Embryonic facial prominence (tissue), 1 donor: ENCODE measurements at regions not wholly inside any gene's neighbourhood (a gene's known extent, or its start where the extent isn't known, plus 50 kb on each side); places are given as distances from the start of the nearest gene placed in this dataset.
A peak's percentile ranks its signal among the peaks of the same experiment; 100 is the strongest.

Experiments
- DNase-seq: peaks from one replicate; pipeline ENCODE4 v3.0.0-alpha.2; 2016; ENCODE audit errors: extremely low spot score

DNA sequence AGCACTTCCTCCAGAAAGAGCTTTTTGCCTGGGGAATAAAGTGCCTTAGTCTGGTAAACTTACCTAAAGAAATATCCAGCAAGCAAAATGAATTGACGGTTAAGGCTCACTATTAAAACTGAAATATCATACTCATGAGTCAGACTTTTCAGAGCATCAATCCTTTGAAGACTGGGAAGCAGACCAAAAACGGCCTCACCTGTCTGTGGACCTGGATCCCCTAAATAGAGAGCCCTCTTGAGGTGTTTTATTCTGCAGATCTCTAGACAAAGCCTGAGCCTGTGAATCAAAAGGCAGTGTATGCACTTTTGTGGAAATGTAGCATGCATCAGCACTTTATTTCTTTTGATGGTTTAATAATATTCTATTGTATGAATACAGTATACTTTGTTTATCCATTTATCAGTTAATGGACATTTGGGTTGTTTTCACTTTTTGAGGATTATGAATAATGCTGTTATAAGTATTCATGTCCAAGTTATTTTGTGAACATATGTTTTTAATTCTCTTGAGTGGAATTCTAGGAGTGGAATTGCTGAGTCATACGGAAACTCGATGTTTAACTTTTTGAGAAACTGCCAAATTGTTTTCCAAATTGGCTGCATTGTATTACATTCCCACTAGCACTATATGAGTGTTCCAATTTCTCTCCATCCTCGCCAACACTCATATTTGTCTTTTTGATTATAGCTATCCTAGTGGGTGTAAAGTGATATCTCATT is 449.0 kb upstream of the IGFBP3 start:
- DNase-seq = peak; percentile 79

DNA sequence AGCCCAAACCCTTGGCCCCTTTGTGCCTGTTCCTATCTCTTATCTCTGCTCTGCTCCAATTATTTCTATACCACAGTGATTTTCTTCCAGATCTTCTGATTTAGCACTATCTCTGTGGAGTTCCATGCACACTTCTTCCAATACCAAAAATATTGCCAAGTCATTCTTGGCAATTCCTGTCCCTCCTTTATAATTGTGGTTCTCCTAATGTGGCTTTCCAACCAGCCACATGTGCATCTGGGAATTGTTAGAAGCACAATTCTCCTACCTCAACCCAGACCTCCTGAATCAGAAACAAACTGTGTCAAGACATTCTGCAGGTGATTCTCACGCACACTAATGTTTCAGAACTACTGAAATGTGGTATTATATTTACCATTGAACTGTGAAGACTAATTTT is 447.8 kb upstream of the IGFBP3 start:
- DNase-seq = no peak

DNA sequence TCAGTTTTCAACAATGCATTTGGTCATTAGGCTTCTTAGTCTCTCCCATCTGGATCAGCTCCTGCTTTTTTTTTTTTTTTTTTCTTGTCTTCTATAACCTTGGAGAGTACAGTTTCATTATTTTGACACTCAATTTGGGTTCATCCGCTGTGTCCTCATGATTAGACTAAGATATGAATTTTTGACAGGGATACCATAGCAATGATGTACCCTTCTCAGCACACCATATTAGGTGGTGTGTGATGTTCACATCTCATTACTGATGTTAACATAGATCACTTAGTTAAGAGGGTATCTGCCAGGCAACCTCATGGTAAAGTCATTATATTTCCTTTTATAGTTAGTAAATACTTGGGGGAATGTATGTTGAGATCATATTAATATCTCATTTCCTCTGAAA is 445.5 kb upstream of the IGFBP3 start:
- no peak for DNase-seq

DNA sequence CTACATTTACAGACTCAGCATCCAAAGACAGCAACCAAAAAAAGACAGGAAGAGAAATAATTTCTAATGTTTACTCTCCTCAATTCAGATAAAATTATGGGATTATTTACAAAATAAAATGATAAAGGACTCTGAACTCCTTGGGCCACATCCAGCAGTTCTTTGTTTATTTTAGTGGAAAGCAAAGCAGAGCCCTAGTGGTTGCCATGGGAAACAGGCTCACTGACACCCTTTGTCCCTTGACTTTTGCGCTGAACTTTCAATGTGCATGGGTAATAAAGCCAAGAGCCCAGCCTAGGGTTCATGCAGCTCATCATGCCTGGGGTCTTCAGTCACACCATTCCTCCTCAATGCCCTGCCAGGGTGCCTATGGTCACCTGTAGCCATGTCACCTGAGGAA is 442.6 kb upstream of the IGFBP3 start:
- no peak for DNase-seq

DNA sequence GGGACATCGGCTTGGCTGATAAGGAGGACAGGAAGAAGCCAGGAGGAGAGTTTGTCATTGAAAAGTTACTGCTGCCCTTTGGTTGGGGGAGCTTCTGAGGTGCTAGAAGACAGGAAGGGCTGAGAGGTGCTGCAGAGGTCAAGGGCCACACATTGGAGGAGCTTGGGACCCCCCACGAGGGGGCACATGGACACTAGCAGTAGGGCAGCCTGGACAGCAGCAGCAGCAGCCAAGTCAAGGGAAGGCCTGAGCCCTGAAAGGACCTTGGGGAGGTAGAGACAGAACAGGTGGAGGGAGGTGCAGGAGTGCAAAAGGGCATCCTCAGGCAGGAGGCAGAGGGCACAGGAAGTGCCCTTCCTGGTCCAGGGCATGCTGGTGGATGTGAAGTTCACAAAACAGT is 439.7 kb upstream of the IGFBP3 start:
- DNase-seq = no peak

DNA sequence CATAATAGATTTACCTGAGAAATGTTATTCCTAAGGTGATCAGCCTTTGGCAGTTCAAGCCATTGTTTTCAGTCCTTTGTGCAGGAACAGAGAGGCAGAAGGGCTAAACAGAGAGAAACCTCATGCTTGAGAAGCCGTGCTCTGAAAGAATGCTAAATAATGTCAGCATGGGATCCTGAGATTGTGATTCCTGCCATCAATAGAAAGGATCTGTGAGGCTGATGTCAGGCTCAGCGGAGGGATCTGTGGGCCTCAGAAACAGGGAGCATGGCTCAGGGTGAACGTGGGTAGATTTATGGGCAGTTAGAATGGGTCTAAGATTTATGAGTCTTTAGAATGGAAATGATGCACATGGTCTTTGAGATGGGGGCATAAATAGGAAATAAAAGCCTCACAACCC is 439.2 kb upstream of the IGFBP3 start:
- no peak for DNase-seq

DNA sequence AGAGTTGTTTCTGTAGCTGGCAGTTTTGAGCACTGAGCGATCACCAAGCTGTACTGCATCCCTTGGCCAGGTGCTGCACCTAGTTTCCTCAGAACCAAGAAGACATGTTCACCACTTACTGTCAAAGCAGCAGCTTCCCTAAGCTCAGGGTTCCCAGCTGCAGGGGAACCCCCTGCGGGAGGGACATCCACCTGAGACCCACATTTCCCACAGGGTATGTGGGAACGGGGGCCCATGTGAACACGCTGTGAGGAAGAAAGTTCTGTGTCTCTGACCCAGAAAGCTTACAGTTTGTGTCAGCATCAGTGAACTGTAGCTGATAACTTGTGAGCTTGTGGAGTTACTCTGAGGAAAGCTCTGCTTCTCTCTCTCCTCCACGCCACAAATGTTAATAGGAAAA is 436.8 kb upstream of the IGFBP3 start:
- no peak for DNase-seq

DNA sequence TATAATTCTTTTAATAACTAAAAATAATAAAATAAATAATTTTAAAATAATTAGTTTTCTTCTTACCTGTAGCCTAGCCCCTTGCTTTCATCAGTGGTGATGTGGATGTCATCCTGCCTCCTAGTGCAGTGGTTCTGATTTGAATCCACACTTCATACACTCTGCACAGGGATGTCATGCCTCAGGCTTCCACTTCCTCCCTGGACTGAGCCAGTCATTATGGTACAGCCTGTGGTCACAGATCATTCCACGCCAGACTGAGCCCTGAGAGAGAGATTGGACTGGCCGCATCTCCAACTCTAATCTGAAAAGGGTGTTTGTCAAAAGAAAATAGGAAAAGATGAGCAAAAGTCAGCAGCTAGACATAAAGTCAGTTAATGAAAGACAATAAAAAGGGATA is 436.2 kb upstream of the IGFBP3 start:
- DNase-seq = no peak

DNA sequence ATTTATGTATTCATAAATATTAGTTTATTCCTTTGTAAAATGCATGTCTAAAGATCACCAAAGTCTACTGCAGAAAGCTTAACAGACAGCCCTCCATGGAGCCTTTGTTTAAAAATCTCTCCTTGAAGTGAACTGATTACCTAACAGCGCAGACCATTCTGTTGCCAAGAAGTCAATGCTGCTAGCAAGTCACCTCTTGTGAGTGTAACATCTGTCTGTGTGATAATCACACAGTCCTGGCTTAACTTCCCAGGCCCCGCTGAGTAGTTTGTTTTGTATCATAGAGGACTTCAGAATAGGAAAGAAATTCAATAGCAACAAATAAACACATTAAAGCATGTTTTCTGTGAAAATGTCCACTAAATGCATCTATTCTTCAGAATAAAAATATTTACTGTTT is 435.3 kb upstream of the IGFBP3 start:
- DNase-seq = no peak

DNA sequence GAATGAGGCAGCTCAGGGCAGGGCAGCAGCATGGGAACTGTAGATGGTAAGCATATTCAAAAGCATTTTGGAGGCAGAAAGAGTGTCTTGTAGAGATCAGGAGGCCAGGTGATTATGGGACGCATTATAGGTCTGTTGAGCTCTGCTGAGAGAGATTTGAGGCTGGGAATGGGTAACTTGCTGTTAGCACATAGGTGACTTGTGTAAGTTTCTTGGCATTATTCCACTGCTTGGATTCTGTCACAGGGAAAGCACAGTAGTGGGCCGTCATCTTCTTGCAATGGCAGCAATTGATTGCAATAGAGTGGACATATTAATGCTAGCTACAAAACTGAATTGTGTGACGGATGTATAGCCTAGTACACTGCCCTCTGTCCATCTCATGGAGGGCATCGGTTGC is 434.3 kb upstream of the IGFBP3 start:
- no peak for DNase-seq

DNA sequence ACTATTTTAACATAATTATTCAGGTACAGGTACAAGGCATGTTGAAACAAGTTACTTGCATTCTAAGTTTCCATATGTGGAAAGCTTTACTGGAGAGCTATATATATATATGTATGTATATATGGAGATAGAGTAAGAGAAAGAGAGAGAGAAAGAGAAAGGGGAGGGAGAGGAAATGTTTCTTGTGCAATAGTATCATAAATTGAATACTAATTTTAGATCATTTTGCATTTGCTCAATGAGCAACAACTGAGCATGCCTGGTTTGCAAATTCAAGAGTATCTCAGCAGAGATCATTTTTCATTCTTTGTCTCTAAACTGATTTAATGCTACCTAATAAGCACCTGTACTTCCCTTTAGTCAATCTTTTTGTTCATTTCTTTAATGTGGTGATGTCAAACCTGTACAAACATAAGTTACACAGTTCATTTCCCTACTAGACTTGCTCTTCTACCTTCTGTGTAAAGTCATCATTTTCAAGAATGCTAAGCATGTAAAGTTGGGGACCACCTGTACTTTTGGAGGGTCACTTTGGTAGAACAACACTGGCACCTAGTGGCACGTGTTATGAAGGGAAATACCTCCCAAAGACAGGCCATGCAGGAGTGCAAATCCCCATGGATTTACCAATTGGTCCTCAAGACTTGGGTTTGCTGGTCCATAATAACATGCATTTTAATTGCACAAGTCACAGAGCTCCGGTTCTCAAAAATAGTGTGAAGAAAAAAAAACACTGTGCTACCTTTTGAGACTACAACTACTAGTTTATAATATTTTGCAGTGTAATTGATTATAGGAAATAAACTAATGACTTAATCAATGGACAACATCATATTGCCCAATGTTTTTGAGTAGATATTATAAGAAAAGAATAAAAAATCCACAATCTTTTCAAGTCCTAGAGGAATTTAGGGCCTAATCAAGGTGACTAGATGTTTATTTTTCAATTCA is 431.2 kb upstream of the IGFBP3 start:
- DNase-seq = peak; percentile 27

DNA sequence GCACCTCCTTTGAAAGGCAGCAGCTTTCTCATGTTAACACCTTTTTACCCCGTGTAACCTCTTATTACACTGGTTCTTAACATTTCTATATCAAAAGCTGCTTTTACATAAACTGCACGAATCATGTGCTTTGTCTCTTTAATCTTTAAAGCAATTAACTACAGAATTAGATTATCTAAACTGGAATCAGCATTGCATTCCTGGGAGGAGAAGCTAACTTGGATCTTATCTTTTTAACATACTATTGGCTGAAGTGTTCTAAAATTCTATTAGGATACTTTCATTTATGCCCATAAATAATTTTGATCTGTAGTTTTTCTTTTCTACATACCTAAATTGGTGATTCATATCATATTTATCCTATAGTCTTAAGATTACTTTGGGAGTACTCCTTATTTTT is 428.4 kb upstream of the IGFBP3 start:
- no peak for DNase-seq

DNA sequence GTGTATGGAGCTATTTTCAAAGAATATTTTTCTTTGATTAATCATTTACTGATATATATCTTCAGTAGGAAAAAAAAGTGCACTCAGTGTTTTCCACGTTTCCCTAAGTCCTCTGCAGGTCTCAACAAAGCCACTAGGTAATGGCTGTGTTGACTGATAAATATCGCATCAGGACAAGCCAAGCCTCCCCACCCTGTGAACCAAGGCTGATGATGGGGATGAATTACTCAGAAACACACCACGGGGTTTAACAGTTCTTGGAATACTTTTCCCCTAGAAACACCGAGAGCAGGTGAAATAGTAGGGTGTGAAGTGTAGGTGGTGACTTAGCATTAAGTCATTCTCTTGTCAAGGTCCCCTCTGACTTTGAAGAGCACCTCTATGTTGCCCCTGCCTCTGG is 423.5 kb upstream of the IGFBP3 start:
- no peak for DNase-seq

DNA sequence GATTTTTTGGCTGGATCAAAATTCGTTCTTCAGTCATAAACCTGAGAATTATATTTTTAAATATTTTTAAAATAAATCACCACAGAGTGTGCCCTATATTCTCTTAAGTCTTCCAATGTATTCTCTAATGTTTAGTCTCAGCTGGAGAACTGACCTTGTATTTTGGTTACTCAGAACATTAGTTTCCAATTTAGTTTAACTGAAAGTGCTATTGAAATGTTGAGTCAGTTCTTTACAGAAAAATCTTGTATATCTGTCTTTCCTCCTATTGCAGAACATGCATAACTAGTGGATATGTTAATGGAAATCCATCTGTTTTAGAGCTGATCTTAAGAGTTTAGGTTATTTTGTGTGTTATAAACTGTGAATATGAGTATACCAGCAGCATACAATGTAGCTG is 422.7 kb upstream of the IGFBP3 start:
- no peak for DNase-seq

DNA sequence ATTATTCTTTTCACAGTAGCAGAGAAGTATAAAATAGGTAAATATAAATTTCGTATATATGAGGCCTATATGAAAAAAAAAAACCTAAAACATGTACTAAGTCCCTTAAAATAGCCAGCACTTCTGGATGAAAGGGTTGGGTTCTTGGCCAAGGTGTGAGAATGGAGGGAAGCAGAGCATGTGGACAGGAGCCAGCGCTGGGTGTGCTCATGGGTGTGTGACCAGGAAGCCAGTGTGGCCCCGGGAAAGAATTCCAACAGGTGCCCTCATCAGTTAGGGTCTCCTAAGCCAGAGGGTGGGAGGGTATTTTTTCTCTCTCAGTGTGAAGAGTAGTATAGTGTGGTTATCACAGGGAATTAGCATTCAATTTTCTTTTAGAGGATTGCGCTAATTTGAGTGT is 401.9 kb upstream of the IGFBP3 start:
- no peak for DNase-seq

DNA sequence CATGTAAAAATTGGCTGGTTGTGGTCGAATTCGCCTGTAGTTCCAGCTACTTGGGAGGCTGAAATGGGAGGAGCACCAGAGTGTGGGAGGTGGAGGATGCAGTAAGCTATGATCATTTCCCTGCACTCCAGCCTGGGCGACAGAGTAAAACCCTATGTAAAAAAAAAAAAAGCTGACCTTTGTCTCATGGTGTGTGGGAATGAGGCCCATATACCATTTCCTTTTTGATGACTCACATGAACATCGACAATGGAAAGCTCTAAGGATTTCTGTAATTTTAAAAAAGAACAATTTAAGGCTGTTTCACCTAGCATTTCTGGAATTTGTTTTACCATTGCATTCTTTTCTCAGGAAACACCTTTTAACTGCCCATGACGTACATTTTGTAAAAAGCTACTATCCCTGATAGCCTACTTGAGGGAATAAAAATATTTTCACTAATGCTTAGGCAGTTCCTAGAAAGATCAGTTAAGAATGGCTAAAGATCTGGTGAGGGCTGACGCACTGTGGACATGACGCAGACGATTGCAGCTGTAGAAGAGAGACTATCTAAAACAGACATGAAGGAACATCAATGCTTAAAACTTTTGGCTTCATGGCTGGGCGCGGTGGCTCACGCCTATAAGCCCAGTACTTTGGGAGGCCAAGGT is 400.6 kb upstream of the IGFBP3 start:
- DNase-seq = no peak

DNA sequence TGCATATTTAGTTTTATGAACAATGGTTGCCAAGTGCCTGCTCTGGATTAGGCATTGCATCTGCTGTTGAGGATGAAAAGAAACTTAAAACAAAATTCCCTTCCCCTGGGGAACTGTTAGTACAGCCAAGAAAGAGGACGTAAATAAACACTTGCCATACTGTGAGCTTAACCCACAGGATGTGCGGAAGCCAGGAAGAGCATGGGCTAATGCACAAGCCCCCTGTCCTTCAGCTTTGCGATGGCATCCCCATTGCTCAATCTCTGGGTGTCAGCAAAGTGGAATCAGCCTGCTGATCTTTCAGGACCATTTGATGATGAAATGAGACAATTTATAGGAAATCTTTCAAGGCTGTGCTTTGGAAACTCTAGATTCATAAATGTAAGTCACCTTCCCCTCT is 399.9 kb upstream of the IGFBP3 start:
- no peak for DNase-seq

DNA sequence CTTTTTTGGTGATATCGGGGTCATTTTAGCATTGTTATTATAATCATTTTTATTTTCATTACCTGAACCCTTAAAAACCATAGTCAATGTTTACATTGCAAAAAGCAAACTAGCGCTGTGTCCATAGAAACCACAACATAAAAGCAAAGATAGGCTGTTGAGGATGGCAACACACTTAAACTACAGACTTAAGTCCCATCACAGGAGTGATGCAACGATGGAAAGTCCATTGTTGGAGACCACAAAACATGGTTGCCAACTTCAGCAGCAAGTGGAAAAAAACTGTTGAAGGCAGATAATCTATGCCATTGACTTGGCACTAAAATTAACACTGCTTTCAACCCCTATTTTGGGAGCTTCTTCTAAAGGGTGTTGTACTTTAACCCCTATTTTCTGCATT is 398.8 kb upstream of the IGFBP3 start:
- DNase-seq = no peak

DNA sequence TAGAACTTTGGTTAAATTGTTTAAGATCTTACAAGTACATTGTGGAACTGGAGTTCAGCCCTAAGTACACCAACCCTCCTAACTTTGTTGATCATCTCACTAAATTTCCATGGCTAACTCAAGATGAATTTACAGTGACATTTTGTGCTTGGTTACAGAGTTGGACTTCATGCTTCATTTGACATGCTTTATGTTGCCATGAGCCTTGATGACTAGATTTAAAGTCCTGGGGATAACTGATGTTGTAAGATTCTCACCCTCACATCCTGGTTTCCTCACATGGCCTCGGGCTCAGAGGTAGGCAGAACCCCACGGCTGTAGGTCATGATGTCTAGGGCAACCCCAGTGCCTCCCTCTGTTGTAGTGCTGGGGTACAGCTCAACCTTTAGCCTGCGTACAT is 397.2 kb upstream of the IGFBP3 start:
- DNase-seq = no peak

DNA sequence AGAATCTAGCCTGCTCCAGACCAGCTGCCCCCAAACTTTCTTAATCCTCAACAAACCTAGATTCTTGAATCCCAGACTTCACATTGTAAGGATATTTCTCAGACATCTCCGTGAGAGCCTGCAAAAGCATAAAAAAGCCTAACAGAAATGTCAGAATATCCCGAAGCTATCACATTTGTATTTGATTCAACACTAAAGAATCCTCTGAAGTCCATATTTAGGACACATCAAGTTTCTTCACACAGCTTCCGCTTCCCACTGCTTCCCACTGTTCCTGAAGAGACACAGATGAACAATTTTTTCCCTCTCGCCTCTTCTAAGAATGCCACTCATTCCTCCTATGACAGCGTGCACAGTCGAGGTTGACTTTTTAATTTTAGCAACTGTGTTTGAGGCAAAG is 396.2 kb upstream of the IGFBP3 start:
- DNase-seq = no peak

DNA sequence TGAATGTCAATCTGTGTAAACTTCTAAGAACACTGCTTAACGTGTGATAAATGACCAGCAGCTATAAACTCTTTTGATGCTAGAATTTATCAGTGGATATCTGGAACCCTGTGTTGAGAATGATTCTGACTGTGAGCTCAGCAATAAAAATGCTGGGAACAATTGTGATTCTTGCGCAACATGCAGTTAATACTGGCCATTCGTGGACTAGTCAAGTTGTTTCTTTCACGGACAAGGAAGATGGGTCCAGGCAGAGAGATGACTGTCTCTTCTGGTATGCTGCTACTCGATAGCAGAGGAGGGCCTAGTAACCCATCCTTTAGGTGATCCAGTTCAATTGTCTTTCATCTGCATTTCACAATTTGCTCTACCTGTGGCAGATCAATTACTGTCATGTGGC is 394.8 kb upstream of the IGFBP3 start:
- DNase-seq = no peak

DNA sequence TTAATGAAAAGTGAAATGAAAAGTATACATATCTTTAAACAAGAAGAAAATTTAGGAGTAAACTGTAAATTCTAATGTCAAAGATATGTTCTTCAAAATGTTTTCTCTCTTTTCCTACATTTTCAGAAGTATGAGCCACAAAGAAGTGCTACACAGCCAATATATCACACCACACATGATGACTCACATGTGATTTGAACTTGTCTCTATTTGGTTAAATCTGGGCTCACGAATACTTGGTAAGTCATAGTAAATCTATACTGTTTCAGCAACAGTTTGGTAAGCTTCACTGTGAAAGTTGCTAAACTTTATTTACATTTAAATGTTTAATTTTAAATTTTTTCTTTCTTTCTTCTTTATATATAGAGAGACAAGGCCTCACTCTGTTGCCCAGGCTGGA is 380.6 kb upstream of the IGFBP3 start:
- no peak for DNase-seq

DNA sequence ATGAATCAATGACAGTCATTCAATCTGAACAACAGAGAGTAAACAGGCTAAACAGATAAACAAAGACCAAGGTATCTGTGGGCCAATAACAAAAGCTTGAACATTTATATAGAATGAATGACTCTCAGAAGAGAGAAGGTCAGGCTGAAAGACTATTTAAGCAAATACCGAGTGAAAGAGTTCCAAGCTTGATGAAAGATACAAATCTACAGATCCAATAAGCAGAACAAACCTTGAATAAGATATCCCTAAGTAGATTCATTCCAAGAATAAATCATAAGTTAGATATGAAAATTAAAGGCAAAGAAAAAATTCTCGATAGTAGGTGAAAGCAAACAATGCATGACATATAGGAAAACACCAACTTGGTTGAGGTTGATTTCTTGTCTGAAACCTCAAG is 376.4 kb upstream of the IGFBP3 start:
- no peak for DNase-seq
